Duodenal mucosa (tissue), 2 donors: ENCODE measurements at regions not wholly inside any gene's neighbourhood (a gene's known extent, or its start where the extent isn't known, plus 50 kb on each side); places are given as distances from the start of the nearest gene placed in this dataset.

Source experiments
- H3K27ac ChIP-seq: one replicate; pipeline ENCODE4 v1.7.0; 2013; ENCODE audit warnings: low read depth, low read length
- H3K27me3 ChIP-seq, 2 donors: one replicate each; pipeline ENCODE4 v1.7.0; 2013; ENCODE audit warnings: low read length in 2 of 2, control low read depth in 1 of 2; ENCODE audit not compliant: insufficient read depth in 2 of 2, control insufficient read depth in 1 of 2
- H3K36me3 ChIP-seq, 2 donors: one replicate each; pipeline ENCODE4 v1.7.0; 2013; ENCODE audit warnings: low read length in 2 of 2, control low read depth in 1 of 2; ENCODE audit not compliant: insufficient read depth in 2 of 2, control insufficient read depth in 1 of 2
- H3K4me1 ChIP-seq, 2 donors: one replicate each; pipeline ENCODE4 v1.7.0; 2013; ENCODE audit warnings: low read length in 2 of 2, control low read depth in 1 of 2; ENCODE audit not compliant: insufficient read depth in 2 of 2, control insufficient read depth in 1 of 2
- H3K4me3 ChIP-seq, 2 donors: one replicate each; pipeline ENCODE4 v1.7.0; 2013; ENCODE audit warnings: low read length in 2 of 2, low read depth in 1 of 2
- H3K9ac ChIP-seq, 2 donors: one replicate each; pipeline ENCODE4 v1.7.0; 2013; ENCODE audit warnings: low read length in 2 of 2, low read depth in 1 of 2
- H3K9me3 ChIP-seq, 2 donors: one replicate each; pipeline ENCODE4 v1.7.0; 2013; ENCODE audit warnings: low read length in 2 of 2, control low read depth in 1 of 2; ENCODE audit not compliant: control insufficient read depth in 1 of 2

DNA sequence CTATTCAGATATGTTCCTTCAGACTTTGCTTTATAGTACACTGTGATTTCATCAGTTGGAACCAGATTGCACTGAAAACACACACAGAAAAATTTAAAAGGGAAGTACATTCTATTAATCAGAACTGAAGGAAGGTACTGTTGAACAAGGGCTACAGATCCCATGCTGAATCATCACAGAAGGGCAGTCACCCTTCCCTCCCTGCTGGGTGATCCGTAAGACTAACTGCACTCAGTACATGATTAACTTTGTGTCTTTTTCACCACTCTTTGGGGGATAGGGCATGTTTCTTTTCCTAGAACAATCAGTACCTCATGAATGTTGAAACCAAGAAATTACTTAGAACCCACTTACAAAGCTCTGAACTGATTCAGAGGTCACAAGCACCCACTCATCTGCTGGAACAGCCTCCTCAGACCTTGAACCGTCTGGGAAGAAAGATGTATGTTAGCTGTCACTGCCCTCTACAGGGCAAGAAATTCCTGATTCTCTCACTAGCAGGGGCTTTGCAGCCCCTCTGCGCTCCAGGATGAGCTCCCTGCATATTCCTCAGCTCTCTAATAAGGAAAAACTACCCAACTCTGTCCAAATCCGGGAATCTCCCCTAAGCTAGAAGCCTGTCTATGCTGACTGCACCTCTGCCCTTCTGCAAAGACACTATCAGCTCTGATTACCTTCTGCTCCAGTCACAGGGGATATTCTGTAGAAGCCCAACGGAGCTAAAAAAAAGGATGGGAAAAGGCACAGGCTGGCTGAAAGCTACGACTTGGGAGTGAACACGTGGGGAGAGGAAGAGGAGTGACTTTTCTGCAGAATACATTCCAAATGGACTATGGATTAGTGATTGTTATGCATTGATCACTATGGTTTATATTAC lies 51.0 kb downstream of the IARS1 start:
- Histone ChIP-seq H3K27ac (no peak overlapping the region), H3K4me1 (no peaks in the 10 kb centered on the region), H3K9ac (no peak overlapping the region)

DNA sequence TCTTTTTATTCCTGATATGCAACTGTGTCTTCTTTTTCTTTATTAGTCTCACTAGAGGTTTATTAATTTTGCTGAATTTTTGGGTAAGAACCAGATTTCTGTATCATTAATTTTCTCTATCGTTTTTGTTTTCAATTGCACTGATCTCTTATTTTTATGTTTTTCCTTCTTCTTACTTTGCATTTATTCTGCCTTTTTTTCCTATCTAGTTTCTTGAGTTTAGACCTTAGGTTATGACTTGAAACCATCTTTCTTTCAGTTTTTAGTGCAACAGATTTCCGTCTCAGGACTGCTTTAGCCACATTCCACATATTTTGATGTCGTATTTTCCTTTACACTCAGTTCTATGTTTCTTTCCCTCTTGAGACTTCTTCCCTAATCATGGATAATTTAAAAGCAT lies 56.6 kb downstream of the IARS1 start:
- Histone ChIP-seq H3K27ac (no peak overlapping the region), H3K4me1 (no peaks in the 10 kb centered on the region), H3K9ac (no peak overlapping the region), H3K4me3 (no peak overlapping the region), H3K9me3 (no peaks in the 10 kb centered on the region), H3K27me3 (no peaks in the 10 kb centered on the region), H3K36me3 (peaks cover 13 to 55% of the 10 kb centered on the region in 2 donors)

More for the DNA sequence above, 51.0 kb downstream of the IARS1 start:
- Histone ChIP-seq H3K9me3 (no peaks in the 10 kb centered on the region), H3K36me3 (peaks cover 52 to 93% of the 10 kb centered on the region in 2 donors), H3K27me3 (no peaks in the 10 kb centered on the region), H3K4me3 (no peak overlapping the region)

DNA sequence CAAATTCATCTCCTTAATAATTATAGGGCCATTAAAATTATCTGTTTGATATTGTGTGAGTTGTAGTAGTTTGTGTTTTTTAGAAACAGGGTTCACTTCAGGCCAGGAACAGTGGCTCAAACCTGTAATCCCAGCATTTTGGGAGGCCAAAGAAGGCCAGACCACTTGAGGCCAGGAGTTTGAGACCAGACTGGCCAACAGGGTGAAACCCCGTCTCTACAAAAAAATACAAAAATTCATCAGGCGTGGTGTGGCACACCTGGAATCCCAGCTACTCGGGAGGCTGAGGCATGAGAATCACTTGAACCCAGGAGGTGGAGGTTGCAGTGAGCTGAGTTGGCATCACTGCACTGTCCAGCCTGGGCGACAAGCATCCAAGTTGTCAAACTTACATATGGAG lies 57.0 kb downstream of the IARS1 start:
- H3K9me3 ChIP-seq: no peaks in the 10 kb centered on the region
- H3K36me3 ChIP-seq: peaks cover 10 to 51% of the 10 kb centered on the region in 2 donors
- H3K4me1 ChIP-seq: no peaks in the 10 kb centered on the region
- no peak overlapping the region for H3K9ac ChIP-seq
- no peaks in the 10 kb centered on the region for H3K27me3 ChIP-seq
- H3K27ac ChIP-seq: no peak overlapping the region
- H3K4me3 ChIP-seq: no peak overlapping the region

GRCh38 chr9:92234514-92234913 lies 59.0 kb downstream of the IARS1 start:
- H3K4me3 ChIP-seq: no peak overlapping the region
- no peaks in the 10 kb centered on the region for H3K4me1 ChIP-seq
- H3K27me3 ChIP-seq: no peaks in the 10 kb centered on the region
- no peak overlapping the region for H3K27ac ChIP-seq
- no peak overlapping the region for H3K9ac ChIP-seq
- no peaks in the 10 kb centered on the region for H3K9me3 ChIP-seq
- H3K36me3 ChIP-seq: peaks cover 6 to 34% of the 10 kb centered on the region in 2 donors

DNA sequence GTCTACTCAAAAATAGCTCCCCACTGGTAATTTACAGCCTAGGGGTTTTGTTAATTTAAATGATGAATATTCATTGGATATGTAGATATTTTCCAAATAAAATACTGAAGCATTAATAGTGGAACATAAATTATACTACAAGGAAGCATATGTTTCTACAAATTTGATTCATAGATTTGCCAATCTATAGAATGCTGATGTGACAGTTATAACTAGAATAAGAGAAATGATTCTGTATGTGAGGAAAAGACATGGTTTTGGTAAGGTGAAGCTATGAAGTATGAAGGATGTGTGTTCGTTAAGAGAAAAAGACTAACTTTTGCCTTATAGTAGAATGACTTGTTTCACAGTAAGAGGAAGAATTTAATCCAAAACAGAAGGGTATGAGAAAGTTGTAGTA lies 61.3 kb downstream of the IARS1 start:
- Histone ChIP-seq H3K27me3 (no peaks in the 10 kb centered on the region), H3K36me3 (peaks cover 15 to 28% of the 10 kb centered on the region in 2 donors), H3K9ac (no peak overlapping the region), H3K9me3 (no peaks in the 10 kb centered on the region), H3K27ac (no peak overlapping the region), H3K4me1 (no peaks in the 10 kb centered on the region), H3K4me3 (no peak overlapping the region)

GRCh38 chr9:92228628-92229027 lies 64.9 kb downstream of the IARS1 start:
- H3K9ac ChIP-seq: no peak overlapping the region
- H3K9me3 ChIP-seq: no peaks in the 10 kb centered on the region
- H3K27ac ChIP-seq: no peak overlapping the region
- no peaks in the 10 kb centered on the region for H3K27me3 ChIP-seq
- H3K36me3 ChIP-seq: peaks cover 16 to 38% of the 10 kb centered on the region in 2 donors
- H3K4me1 ChIP-seq: no peaks in the 10 kb centered on the region
- no peak overlapping the region for H3K4me3 ChIP-seq

DNA sequence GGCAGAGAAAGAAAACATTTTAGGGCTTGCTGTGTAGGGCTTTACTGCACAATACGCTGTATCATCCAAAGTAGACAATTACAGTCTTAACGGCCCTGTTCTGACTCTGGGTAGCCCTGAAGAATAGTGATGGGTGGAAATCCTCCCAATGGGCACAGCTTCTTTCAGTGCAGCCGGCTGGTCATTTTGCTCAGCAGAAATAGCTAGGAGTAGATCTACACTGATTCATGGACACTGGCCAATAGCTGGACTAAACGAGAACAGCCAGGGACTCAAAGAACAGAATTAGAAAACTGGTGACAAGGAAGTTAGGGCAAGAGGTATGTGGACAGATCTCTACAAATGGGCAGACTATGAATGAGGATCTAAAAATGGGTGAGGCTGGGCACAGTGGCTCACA lies 69.3 kb downstream of the IARS1 start:
- H3K27ac ChIP-seq: no peak overlapping the region
- H3K4me3 ChIP-seq: no peak overlapping the region
- no peak overlapping the region for H3K9ac ChIP-seq
- no peaks in the 10 kb centered on the region for H3K4me1 ChIP-seq
- peaks cover 28 to 63% of the 10 kb centered on the region in 2 donors for H3K36me3 ChIP-seq
- no peaks in the 10 kb centered on the region for H3K9me3 ChIP-seq
- no peaks in the 10 kb centered on the region for H3K27me3 ChIP-seq

- Histone ChIP-seq H3K27ac (no peak overlapping the region), H3K4me1 (no peaks in the 10 kb centered on the region), H3K27me3 (no peaks in the 10 kb centered on the region), H3K36me3 (peaks cover 26 to 61% of the 10 kb centered on the region in 2 donors), H3K9ac (no peak overlapping the region), H3K4me3 (no peak overlapping the region), H3K9me3 (no peaks in the 10 kb centered on the region)
Measured at GRCh38 chr9:92223758-92224157, 69.7 kb downstream of the IARS1 start.

DNA sequence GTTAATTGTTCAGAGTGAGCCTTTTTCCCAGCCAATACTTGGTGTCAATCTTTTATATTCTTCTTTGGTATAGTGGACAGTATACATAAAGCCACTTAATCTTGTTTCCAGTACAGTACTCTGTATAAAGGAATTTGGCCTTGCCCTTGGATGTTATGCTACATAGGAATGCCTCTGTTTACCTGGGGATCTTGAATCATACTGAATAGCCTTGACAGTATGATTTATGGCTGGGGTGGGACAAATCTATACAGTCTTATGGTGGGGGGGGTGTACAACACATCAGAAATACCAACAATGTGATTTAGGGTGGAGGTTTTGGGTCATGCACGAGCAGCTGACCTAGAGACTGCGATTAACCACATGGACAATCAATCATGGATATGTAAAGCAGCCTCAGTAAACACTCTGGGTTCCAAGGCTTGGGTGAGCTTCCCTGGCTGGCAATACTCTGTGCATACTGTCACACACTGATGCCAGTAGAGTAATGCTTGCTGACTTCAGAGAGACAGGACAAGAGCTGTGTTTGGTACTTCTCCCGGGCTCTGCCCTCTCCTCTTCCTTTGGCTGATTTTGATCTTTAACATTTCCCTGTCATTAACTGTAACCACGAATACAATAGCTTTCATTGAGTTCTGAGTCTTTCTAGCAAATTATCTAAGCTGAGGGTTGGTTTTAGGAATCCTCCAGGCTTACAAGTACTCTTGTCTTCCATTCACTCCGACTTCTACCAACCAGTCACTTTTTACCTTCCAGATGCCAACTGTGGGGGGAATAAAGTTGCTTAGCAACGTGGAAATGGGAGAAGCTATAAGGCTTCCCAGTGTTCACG lies 84.6 kb downstream of the IARS1 start:
- no peak overlapping the region for H3K9ac ChIP-seq
- H3K27me3 ChIP-seq: no peaks in the 10 kb centered on the region
- H3K36me3 ChIP-seq: peaks cover 18 to 54% of the 10 kb centered on the region in 2 donors
- H3K9me3 ChIP-seq: no peaks in the 10 kb centered on the region
- no peak overlapping the region for H3K4me3 ChIP-seq
- H3K27ac ChIP-seq: no peak overlapping the region
- H3K4me1 ChIP-seq: no peaks in the 10 kb centered on the region

DNA sequence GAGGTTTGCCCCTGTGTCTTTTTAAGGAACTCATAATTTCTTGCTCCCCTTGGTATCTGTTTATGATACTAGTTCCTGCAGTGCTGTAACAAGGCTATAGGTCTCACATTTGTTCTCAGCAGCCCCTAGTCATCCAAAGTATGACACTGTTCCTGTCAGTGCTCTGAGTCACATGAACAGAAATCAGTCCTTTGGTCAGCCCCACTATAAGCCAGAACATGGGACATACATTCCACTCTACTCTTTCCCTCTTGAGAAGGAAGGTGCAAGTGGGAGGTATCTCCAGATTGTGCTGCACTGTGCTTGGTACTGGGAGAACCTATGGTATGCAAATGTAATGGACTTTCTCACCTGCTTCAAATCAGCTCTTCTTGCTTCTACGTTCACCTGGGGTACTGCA lies 87.0 kb downstream of the IARS1 start:
- no peak overlapping the region for H3K9ac ChIP-seq
- H3K27ac ChIP-seq: no peak overlapping the region
- H3K4me3 ChIP-seq: no peak overlapping the region
- no peaks in the 10 kb centered on the region for H3K9me3 ChIP-seq
- no peaks in the 10 kb centered on the region for H3K27me3 ChIP-seq
- no peaks in the 10 kb centered on the region for H3K4me1 ChIP-seq
- peaks cover 11 to 30% of the 10 kb centered on the region in 2 donors for H3K36me3 ChIP-seq
